ENCODE measurements at regions not wholly inside any gene's neighbourhood (a gene's known extent, or its start where the extent isn't known, plus 50 kb on each side); places are given as distances from the start of the nearest gene placed in this dataset.

GRCh38 chr20:22453244-22454080 is 130.9 kb downstream of the FOXA2 start:
- TF ChIP-seq CTCF (IDR thresholded peaks at IDR 0.05) (peak in 2 of 3 experiments; percentile 34 to 44), POLR2A (IDR thresholded peaks at IDR 0.05) (no peak)

Measured in testis (tissue), 2 donors.